GM12892 (cell line): ENCODE measurements at regions not wholly inside any gene's neighbourhood (a gene's known extent, or its start where the extent isn't known, plus 50 kb on each side); places are given as distances from the start of the nearest gene placed in this dataset.

Experiments used
- POLR2A ChIP-seq: IDR thresholded peaks from 2 replicates; pipeline ENCODE4 v1.6.1; 2011; ENCODE audit warnings: low read depth, low read length, control low read depth
- POLR2AphosphoS5 ChIP-seq: IDR thresholded peaks from 2 replicates; pipeline ENCODE4 v1.6.1; 2011; ENCODE audit warnings: low read depth, low read length, control low read depth
- TAF1 ChIP-seq: IDR thresholded peaks from 2 replicates; pipeline ENCODE4 v1.6.1; 2011; ENCODE audit warnings: low read depth, mild to moderate bottlenecking, control low read depth, low read length, borderline replicate concordance

DNA sequence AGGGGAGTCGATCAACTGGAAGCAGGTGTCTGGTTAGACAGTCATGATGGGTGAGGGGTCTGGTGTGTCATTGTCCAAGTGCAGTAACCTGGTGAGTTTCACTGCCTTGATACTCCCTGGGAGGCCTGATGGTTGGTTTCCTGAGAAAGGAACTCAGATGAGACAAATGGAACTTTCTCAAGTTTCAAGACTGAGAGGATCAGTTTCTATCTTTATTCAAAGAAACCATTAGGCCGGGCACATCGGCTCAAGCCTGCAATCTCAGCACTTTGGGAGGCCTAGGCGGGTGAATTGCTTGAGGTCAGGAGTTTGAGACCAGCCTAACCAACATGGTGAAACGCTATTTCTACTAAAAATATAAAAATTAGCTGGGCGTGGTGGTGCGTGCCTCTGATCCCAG lies 776.1 kb downstream of the AACS start:
- TF ChIP-seq POLR2A (no peak), TAF1 (no peak), POLR2AphosphoS5 (no peak)
